IMR-90 (cell line): ENCODE measurements at regions not wholly inside any gene's neighbourhood (a gene's known extent, or its start where the extent isn't known, plus 50 kb on each side); places are given as distances from the start of the nearest gene placed in this dataset.

Experiments
- BHLHE40 ChIP-seq: fragments of 150-350 bp; IDR thresholded peaks from 2 replicates; pipeline ENCODE4 v1.6.1; 2016; ENCODE audit warnings: mild to moderate bottlenecking, low read depth, low read length
- CEBPB ChIP-seq: IDR thresholded peaks from 2 replicates; pipeline ENCODE4 v1.6.1; 2012; ENCODE audit warnings: low read depth, low read length, improper control_type of control experiment
- CTCF ChIP-seq: conservative IDR thresholded peaks from 2 replicates; pipeline ENCODE4 v1.5.1; 2012; ENCODE audit warnings: mild to moderate bottlenecking, low read depth, low read length, improper control_type of control experiment
- MXI1 ChIP-seq: IDR thresholded peaks from 2 replicates; pipeline ENCODE4 v1.6.1; 2012; ENCODE audit warnings: low read depth, mild to moderate bottlenecking, low read length, moderate library complexity, borderline replicate concordance
- NFE2L2 ChIP-seq: fragments of 150-350 bp; IDR thresholded peaks from 2 replicates; pipeline ENCODE4 v1.6.1; 2016; ENCODE audit warnings: low read depth, mild to moderate bottlenecking, low read length
- POLR2A ChIP-seq: IDR thresholded peaks from 2 replicates; pipeline ENCODE4 v1.6.1; 2012; ENCODE audit warnings: mild to moderate bottlenecking, low read depth, low read length
- RCOR1 ChIP-seq: IDR thresholded peaks from 2 replicates; pipeline ENCODE4 v1.6.1; 2012; ENCODE audit warnings: mild to moderate bottlenecking, low read length, improper control_type of control experiment; ENCODE audit not compliant: insufficient replicate concordance
- RFX5 ChIP-seq: IDR thresholded peaks from 2 replicates; pipeline ENCODE4 v1.8.0; 2012; ENCODE audit warnings: low read depth, mild to moderate bottlenecking, low read length, moderate library complexity
- USF2 ChIP-seq: fragments of 150-350 bp; IDR thresholded peaks from 2 replicates; pipeline ENCODE4 v1.6.1; 2017; ENCODE audit warnings: mild to moderate bottlenecking, antibody characterized with exemption, low read length, low read depth

GRCh38 chr3:102091358-102091757 is 242.0 kb downstream of the NFKBIZ start:
- TF ChIP-seq CTCF (no peak), USF2 (no peak), POLR2A (no peak), BHLHE40 (no peak), NFE2L2 (no peak), RCOR1 (no peak), MXI1 (no peak), RFX5 (no peak), CEBPB (no peak)
